ENCODE measurements at regions not wholly inside any gene's neighbourhood (a gene's known extent, or its start where the extent isn't known, plus 50 kb on each side); places are given as distances from the start of the nearest gene placed in this dataset.
A peak's percentile ranks its signal among the peaks of the same experiment; 100 is the strongest.

DNA sequence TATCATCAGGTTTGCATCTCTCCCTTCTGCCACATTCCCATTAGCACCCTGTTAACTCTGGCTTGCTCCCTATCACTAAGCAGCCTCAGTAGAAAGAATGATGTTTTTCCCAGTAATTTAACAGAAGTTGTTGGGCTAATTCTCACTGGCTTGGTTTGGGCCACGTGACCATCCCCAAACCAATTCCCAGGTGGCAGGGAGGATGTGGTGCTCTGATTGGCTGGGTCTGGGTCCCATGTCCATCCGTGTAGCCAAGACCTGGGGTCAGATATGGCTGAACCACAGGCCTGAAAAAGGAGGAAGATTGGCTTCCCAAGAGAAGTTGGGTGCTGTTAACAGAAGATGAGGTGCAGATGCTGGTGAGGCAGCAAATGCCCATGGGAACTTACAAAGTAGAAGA lies 122.0 kb downstream of the BOD1 start:
- Histone ChIP-seq H3K4me2 (ENCODE audit: low read depth, low read length) (no peak overlapping the region), H4K91ac (ENCODE audit: insufficient read depth, low read depth, low read length) (peak overlapping the region; percentile 44), H2AK5ac (ENCODE audit: low read depth, low read length) (peak overlapping the region; percentile 61; the same call in 1 of the 2 replicates), H3K9me1 (ENCODE audit: insufficient read depth, low read length) (peaks cover 7% of the 10 kb centered on the region; the same call in 1 of the 2 replicates), H2BK20ac (ENCODE audit: low read depth, low read length) (peak overlapping the region; percentile 13; the same call in 1 of the 2 replicates), H3K4me3 (ENCODE audit: insufficient read depth, low read depth, low read length) (no peak overlapping the region), H4K20me1 (ENCODE audit: insufficient read depth, low read length) (no peaks in the 10 kb centered on the region), H3K9me3 (ENCODE audit: control insufficient read depth, insufficient read depth, low read length) (no peaks in the 10 kb centered on the region), H3K14ac (replicated peaks; ENCODE audit: low read depth, low read length) (no peak overlapping the region), H3K4ac (ENCODE audit: low read depth, low read length) (peak overlapping the region; percentile 34; the same call in 1 of the 2 replicates), H2BK5ac (ENCODE audit: low read depth, low read length, poor library complexity, severe bottlenecking) (no peak overlapping the region), H2BK120ac (ENCODE audit: low read depth, low read length) (peak overlapping the region; percentile 61), H3K4me1 (ENCODE audit: control insufficient read depth, insufficient read depth, low read length) (peaks cover 21% of the 10 kb centered on the region), H3K18ac (ENCODE audit: low read depth, low read length) (peak overlapping the region; percentile 43), H4K8ac (ENCODE audit: low read depth in 2 of 2, low read length in 2 of 2) (peak overlapping the region in 1 of 2 experiments; percentile 41; a peak in 1 of 4 replicates), H3K36me3 (ENCODE audit: control insufficient read depth, insufficient read depth, low read length) (no peaks in the 10 kb centered on the region), H2AFZ (replicated peaks; ENCODE audit: low read length, poor library complexity) (no peak overlapping the region), H3K56ac (ENCODE audit: extremely low read depth, insufficient read depth, low read length) (no peak overlapping the region), H2BK15ac (ENCODE audit: low read depth, low read length) (peak overlapping the region; percentile 74; the same call in 2 of the 3 replicates), H3K27ac (ENCODE audit: insufficient read depth, low read length) (no peak overlapping the region), H3K23ac (ENCODE audit: low read depth, low read length) (no peak overlapping the region), H4K5ac (ENCODE audit: low read depth, low read length) (peak overlapping the region; percentile 30; the same call in 1 of the 2 replicates), H3K9ac (ENCODE audit: low read depth, low read length) (no peak overlapping the region), H3K79me1 (ENCODE audit: low read depth in 1 of 2, low read length in 2 of 2) (no peaks in the 10 kb centered on the region), H3K27me3 (ENCODE audit: control insufficient read depth, insufficient read depth, low read length) (no peaks in the 10 kb centered on the region), H2AK9ac (replicated peaks; ENCODE audit: low read depth, low read length, poor library complexity) (no peak overlapping the region)
- POLR2A ChIA-PET (ENCODE audit: unreplicated experiment) = no interaction called here
- ATAC-seq (ENCODE audit: low read depth) (no peak), DNase-seq (no peak)
- CTCF ChIA-PET = interaction anchor here (1.9 kb wide), 1 partner anchor 19 kb away, joined by 11 read pairs; no protein-coding TSS in a partner anchor
- 100% methylated on average over 1 of the region's 2 CpGs; no CpG with 5 or more reads in 1 of the 2 experiments for WGBS, 2 experiments (ENCODE audit: extremely low coverage in 2 of 2, insufficient read length in 1 of 2)
- TF ChIP-seq CEBPB (IDR thresholded peaks at IDR 0.05; ENCODE audit: low read depth, low read length) (no peak), USF2 (IDR thresholded peaks at IDR 0.05; ENCODE audit: low read depth, low read length) (peak; percentile 33; the same call in 1 of the 2 replicates)
- BruUV-seq (replicated peaks) = no TSS peak
- in situ Hi-C loops (cut with MboI; ENCODE audit: low sequenced_read_pairs) (no loop called here), dilution Hi-C loops (cut with HindIII; ENCODE audit: low sequenced_read_pairs, unreplicated experiment) (no loop called here), intact Hi-C loops (cut with micrococcal nuclease) (no loop called here)
